Midbrain (tissue), 1 donor: ENCODE measurements at regions not wholly inside any gene's neighbourhood (a gene's known extent, or its start where the extent isn't known, plus 50 kb on each side); places are given as distances from the start of the nearest gene placed in this dataset.
"Not testable (repeated sequence)": the region's sequence is repeated elsewhere in the genome, so short reads cannot be mapped to it uniquely, and the experiment has no call there.

Experiments used
- DNase-seq: peaks from one replicate; lab custom pipeline; 2025; lab: John Stamatoyannopoulos, UW

- no peak for DNase-seq
These were observed 75.7 kb upstream of the IRX4 start for GRCh38 chr5:1958211-1959010.

DNA sequence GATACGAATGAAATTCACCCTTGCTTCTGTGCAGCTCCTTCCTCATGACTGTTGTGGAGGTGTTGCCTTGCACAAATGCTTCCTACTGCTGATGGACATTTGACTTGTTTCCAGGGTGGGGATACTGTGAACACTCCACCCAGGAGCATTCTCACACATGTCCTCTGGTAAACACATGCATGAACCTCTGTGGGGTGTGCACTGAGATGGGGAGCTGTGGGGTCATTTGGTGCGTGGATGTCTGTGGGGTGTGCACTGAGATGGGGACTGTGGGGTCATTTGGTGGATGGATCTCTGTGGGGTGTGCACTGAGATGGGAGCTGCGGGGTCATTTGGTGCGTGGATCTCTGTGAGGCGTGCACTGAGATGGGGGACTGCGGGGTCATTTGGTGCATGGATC, 72.9 kb upstream of the IRX4 start:
- DNase-seq = no peak

GRCh38 chr5:1953710-1954109, 71.0 kb upstream of the IRX4 start:
- DNase-seq = not testable (repeated sequence)

- no peak for DNase-seq
These were observed 69.8 kb upstream of the IRX4 start for GRCh38 chr5:1952444-1953099.

- DNase-seq = no peak
These were observed 69.3 kb upstream of the IRX4 start for GRCh38 chr5:1952021-1952420.

GRCh38 chr5:1951165-1951816, 68.6 kb upstream of the IRX4 start:
- no peak for DNase-seq

- DNase-seq = no peak
These were observed 68.0 kb upstream of the IRX4 start for GRCh38 chr5:1950708-1951103.

DNA sequence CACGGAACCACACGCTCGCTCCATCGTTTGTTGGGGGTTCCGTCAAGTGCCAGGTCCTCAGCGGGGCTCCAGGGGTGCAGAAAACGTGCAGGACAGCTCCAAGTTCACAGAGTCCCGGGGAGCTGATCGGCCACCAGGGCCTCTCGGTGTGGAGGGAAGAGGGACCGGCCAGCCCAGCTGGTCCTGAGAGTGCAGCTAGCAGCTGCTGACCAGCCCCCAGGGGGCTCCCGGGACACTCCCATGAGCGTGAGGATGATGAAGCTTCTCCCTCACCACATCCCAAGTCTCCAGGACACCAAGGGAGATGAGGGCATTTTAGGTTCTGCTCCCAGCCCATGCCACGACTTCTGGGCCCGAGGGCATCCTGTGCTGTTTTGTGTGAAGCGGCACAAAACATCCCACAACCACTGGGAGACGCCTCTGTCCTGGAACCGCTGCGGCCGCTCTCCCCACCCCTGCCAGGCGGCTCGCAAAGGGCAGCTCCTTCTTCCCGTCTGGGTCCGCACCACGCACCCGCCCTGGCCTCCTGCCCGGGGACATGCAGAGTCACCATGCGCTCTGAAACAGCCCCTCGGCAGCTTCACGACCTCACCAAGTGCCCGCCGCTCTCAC, 67.5 kb upstream of the IRX4 start:
- DNase-seq = no peak

DNA sequence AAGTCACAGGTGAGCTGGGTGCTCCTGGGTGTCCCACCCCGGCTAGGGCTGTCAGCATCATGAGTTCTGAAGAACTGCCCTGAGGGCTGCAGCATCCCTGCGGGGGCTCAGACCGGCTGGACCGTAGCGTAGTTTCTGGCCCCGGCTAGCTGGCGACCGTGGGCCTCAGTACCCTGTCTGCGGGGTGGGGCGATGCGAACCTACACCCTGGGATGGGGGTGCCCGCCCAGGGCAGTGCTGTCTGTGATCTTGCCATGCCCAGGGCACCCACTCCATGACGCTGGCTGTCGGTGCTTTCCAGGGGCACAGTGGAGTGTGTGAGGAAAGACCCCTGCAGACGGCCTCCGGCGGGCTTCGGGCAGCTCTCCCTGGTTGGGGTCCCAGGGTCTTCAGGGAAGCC, 66.5 kb upstream of the IRX4 start:
- DNase-seq = no peak

DNA sequence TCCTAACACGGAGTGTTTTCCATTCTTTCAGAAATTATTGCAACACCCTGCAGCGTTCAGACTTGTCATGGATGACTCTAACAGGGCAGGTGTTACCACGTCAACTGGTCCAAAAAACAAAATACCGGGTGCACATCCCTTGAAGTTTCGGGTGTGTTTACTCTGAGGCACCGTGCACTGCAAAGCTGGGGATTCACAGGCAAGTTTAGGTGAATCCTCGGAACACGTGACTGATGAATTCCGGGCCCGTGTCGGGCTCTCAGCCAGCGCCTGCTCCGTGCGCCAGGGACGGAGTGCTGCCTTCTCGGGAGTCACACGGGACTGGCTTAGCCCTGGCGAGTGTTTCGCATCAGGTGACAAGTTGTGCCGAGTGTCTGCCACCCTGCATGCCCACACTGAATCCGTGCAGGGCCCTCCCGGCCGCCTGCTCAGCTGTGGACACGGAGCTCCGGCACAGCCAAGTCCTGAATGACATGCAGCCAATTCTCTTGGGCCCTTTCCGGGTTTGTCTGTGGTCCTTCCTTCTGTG, 66.0 kb upstream of the IRX4 start:
- DNase-seq = no peak

GRCh38 chr5:1948111-1948510, 65.4 kb upstream of the IRX4 start:
- no peak for DNase-seq

- no peak for DNase-seq
These were observed 64.1 kb upstream of the IRX4 start for GRCh38 chr5:1946776-1947175.

DNA sequence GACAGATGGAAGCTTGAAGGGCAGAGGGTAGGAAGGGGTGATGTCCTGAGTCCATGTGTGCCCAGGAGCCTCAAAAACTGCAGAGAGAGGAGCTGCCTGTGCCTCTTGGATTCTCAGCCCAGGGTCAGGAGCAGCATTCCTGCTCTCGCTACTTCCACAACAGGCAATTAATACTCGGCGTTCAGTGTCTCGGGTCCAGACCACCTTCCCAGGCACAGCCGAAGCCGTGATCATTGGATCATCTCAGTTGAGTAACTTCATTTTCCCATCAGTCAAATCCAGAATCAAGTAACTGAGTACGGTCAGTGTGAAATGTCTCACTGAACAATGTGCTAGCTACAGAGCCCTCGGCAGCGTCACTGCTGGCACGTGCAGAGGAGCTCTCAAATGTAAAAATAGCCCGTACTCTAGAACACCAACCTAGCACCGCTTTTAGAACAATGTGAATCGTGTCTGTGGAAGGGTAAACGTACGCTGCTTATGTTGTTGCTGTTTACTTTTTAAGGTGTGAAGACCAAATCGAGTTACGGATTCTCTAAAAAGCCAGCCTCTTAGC, 63.5 kb upstream of the IRX4 start:
- no peak for DNase-seq

DNA sequence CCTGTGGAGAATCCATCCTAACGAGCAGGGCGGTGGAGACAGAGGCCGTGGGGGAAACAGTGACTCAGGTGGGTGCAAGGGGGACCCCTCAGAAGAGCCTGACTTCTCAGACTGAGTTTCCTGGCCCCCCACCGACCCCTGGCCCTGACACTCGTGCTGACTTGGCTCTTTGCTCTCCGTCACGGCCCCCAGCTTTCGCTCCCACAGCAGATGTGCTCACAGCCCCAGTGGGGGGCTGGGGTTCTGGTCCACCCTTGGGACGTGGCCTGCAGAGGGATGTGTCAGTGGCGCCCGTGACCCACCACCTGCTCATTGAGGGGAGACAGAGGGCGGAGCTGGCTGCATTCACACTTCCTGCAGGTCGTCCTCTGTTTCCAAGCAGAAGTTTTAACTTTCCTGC, 62.9 kb upstream of the IRX4 start:
- no peak for DNase-seq

GRCh38 chr5:1944408-1944807, 61.7 kb upstream of the IRX4 start:
- no peak for DNase-seq

GRCh38 chr5:1943481-1943880, 60.8 kb upstream of the IRX4 start:
- no peak for DNase-seq

DNA sequence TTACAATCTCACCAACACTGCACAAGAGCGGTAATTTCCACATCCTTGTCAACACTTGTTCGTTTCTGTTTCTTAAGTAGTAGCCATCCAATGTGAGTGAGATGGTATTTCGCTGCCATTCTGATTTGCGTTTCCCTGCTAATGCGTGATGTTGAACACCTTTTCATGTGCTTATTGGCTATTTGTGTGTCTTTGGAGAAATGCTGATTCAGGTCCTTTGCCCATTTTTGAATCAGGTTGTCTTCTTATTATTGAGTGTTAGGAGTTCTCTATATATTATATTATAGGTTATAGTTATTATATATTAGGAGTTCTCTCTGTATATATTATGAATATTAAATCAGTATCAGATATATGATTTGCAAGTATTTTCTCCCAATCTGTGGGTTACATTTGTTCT, 59.9 kb upstream of the IRX4 start:
- no peak for DNase-seq

- no peak for DNase-seq
These were observed 59.4 kb upstream of the IRX4 start for GRCh38 chr5:1942158-1942557.

DNA sequence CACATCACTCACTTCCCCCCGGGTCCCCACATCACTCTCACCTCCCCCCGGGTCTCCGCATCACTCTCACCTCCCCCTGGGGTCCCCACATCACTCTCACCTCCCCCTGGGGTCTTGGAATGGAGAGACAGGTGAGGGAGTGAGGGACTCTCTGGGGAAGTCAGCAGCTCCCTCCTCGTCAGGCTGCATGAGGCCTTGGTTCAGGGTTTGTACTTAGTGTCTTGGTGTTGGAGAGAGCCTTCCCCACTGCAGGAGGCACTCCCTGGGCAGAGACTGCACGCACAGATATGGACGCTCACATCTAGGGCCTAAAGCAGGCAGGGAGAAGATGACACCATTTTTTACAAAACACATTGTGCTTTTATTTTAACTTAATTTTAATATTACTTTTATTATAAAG, 56.5 kb upstream of the IRX4 start:
- no peak for DNase-seq

GRCh38 chr5:1938310-1939000, 55.7 kb upstream of the IRX4 start:
- no peak for DNase-seq

GRCh38 chr5:1937590-1937989, 54.9 kb upstream of the IRX4 start:
- no peak for DNase-seq

- no peak for DNase-seq
These were observed 54.2 kb upstream of the IRX4 start for GRCh38 chr5:1936901-1937300.
